Esophagus squamous epithelium (tissue), 4 donors: ENCODE measurements at regions not wholly inside any gene's neighbourhood (a gene's known extent, or its start where the extent isn't known, plus 50 kb on each side); places are given as distances from the start of the nearest gene placed in this dataset.

Experiments
- CTCF ChIP-seq, 6 experiments: fragments of 450-650 bp in 4 of 6; fragments of 200-600 bp in 2 of 6; sonication (generic) in 2 of 6; IDR thresholded peaks; one replicate each; pipeline ENCODE4 v1.5.1; 2016 to 2019; ENCODE audit warnings: antibody characterized with exemption in 6 of 6, mild to moderate bottlenecking in 4 of 6, moderate library complexity in 4 of 6
- POLR2A ChIP-seq, 4 donors: fragments of 450-650 bp; IDR thresholded peaks; one replicate each; pipeline ENCODE4 v1.6.1; 2017; ENCODE audit warnings: antibody characterized with exemption in 4 of 4, mild to moderate bottlenecking in 4 of 4, moderate library complexity in 3 of 4

- TF ChIP-seq POLR2A (IDR thresholded peaks at IDR 0.05), result no peak
- TF ChIP-seq CTCF (IDR thresholded peaks at IDR 0.05), result no peak
These were observed 453.4 kb upstream of the GRAMD2B start for GRCh38 chr5:125969814-125970171.
